Mesothelial cell of epicardium (in vitro differentiated cells): ENCODE measurements at regions not wholly inside any gene's neighbourhood (a gene's known extent, or its start where the extent isn't known, plus 50 kb on each side); places are given as distances from the start of the nearest gene placed in this dataset.
"Not testable (repeated sequence)": the region's sequence is repeated elsewhere in the genome, so short reads cannot be mapped to it uniquely, and the experiment has no call there.

Experiments used
- DNase-seq, 2 experiments: peaks; one replicate each; pipeline ENCODE4 v3.0.0; 2021; ENCODE audit warnings: low spot score in 2 of 2; ENCODE audit not compliant: unreplicated experiment in 2 of 2
- H3K27ac Mint-ChIP-seq: 2 replicates; pipeline ENCODE4 v1.8.0; 2021; ENCODE audit warnings: mixed read lengths
- H3K27me3 Mint-ChIP-seq: 2 replicates; pipeline ENCODE4 v1.8.0; 2021; ENCODE audit warnings: low read depth, mixed read lengths
- H3K36me3 Mint-ChIP-seq: 2 replicates; pipeline ENCODE4 v1.8.0; 2021; ENCODE audit warnings: mixed read lengths
- H3K4me1 Mint-ChIP-seq: 2 replicates; pipeline ENCODE4 v1.8.0; 2021; ENCODE audit warnings: mixed read lengths
- H3K4me3 Mint-ChIP-seq: 2 replicates; pipeline ENCODE4 v1.8.0; 2021; ENCODE audit warnings: mild to moderate bottlenecking, moderate library complexity, mixed read lengths
- H3K9me3 Mint-ChIP-seq: 2 replicates; pipeline ENCODE4 v1.8.0; 2021; ENCODE audit warnings: mixed read lengths
- TF ChIP-seq, protein P1 (sequence below): fragments of 200-600 bp; sonication (generic); IDR thresholded peaks from one replicate; pipeline ENCODE4 v1.5.0; 2021; ENCODE audit warnings: antibody characterized with exemption; ENCODE audit not compliant: unreplicated experiment

DNA sequence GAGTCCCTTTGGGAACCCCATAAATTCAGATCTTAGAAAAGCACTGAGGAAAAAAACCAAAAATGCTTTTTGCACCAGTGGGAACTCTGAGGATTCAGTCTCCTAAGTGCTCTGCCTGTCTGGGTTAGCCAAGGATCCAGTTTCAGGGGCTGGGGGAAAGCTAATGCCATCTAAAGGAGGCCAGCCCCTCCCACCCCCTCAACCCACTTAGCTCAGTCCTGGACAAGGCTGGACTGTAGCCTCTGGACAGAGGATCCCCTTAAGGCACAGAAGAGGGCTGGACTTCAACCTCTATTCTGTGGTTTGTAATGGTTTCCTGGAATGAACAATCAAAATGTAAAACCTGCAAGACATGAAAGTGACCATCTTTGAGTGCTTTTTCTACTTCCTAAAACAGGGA, 356.1 kb upstream of the ZFHX3 start:
- H3K27me3 Mint-ChIP-seq: peaks cover 7% of the 10 kb centered on the region
- no peaks in the 10 kb centered on the region for H3K9me3 Mint-ChIP-seq
- DNase-seq: no peak
- H3K4me1 Mint-ChIP-seq: peaks cover 9% of the 10 kb centered on the region
- H3K36me3 Mint-ChIP-seq: no peaks in the 10 kb centered on the region
- no peak overlapping the region for H3K27ac Mint-ChIP-seq
- H3K4me3 Mint-ChIP-seq: no peak overlapping the region
- TF ChIP-seq, protein P1, sequence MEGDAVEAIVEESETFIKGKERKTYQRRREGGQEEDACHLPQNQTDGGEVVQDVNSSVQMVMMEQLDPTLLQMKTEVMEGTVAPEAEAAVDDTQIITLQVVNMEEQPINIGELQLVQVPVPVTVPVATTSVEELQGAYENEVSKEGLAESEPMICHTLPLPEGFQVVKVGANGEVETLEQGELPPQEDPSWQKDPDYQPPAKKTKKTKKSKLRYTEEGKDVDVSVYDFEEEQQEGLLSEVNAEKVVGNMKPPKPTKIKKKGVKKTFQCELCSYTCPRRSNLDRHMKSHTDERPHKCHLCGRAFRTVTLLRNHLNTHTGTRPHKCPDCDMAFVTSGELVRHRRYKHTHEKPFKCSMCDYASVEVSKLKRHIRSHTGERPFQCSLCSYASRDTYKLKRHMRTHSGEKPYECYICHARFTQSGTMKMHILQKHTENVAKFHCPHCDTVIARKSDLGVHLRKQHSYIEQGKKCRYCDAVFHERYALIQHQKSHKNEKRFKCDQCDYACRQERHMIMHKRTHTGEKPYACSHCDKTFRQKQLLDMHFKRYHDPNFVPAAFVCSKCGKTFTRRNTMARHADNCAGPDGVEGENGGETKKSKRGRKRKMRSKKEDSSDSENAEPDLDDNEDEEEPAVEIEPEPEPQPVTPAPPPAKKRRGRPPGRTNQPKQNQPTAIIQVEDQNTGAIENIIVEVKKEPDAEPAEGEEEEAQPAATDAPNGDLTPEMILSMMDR: no peak

DNA sequence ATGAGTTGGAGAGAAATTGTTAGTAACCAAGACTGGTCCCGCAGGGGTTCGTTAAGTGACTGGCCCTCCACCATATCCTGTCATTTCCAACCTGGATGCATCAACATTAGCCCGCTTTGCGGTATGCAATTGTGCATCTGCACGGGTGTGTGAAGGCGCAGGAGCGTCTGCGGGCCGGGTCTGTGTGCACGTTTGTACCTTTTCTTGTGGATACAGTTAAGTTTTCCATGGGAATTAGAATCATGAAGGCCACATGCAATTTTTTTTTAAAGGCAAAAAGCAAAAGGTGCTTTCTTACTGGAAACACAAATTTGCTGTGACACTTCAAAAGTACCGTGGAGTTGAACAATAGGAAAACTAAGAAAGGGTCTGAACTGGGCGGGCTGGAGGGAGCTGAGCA, 355.4 kb upstream of the ZFHX3 start:
- no peak overlapping the region for H3K27ac Mint-ChIP-seq
- TF ChIP-seq, protein P1: no peak
- peaks cover 4% of the 10 kb centered on the region for H3K27me3 Mint-ChIP-seq
- H3K9me3 Mint-ChIP-seq: no peaks in the 10 kb centered on the region
- no peaks in the 10 kb centered on the region for H3K36me3 Mint-ChIP-seq
- peaks cover 9% of the 10 kb centered on the region for H3K4me1 Mint-ChIP-seq
- no peak for DNase-seq
- H3K4me3 Mint-ChIP-seq: no peak overlapping the region

DNA sequence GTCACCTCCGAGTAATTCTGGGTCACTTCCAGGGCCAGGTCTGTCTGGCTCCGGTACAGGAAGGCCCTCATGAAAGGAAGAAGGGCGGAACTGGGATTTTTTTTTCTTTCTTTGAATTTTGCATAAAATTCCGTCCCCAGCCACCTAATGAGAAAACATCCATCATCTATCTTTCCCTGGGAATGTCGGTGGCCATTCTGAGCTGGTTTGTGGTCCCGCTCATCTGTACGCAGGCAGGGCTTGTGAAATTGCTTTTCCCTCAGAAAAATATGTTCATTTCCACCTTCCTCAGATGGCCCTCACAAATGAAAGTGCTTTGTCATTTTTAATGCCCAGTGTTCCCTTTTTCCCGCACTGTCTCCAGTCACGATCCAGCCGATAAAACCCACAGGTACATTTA, 353.0 kb upstream of the ZFHX3 start:
- H3K27me3 Mint-ChIP-seq: no peaks in the 10 kb centered on the region
- H3K27ac Mint-ChIP-seq: no peak overlapping the region
- H3K36me3 Mint-ChIP-seq: no peaks in the 10 kb centered on the region
- peaks cover 7% of the 10 kb centered on the region for H3K9me3 Mint-ChIP-seq
- TF ChIP-seq, protein P1: no peak
- H3K4me3 Mint-ChIP-seq: no peak overlapping the region
- H3K4me1 Mint-ChIP-seq: peaks cover 9% of the 10 kb centered on the region
- DNase-seq: no peak

DNA sequence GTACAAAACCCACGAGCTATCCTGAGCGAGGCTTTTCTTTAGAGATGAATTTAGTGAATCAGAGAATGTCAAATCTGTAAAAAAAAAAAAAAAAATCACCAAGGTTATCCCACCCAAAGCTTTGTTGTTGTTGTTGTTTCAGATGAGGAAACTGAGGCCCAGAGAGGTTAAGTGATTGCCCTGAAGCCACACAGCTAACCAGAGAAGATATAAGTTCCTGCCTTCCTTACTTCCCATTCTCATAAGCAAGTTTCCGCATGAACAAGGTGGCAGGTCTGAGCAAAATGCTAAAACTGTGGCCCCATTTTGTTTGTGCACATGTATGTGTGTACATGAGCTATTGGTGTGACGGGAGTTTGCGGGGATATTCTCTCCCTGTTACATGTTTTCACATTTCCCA, 352.1 kb upstream of the ZFHX3 start:
- no peaks in the 10 kb centered on the region for H3K27me3 Mint-ChIP-seq
- TF ChIP-seq, protein P1: no peak
- no peak for DNase-seq
- no peak overlapping the region for H3K27ac Mint-ChIP-seq
- peaks cover 5% of the 10 kb centered on the region for H3K4me1 Mint-ChIP-seq
- peaks cover 7% of the 10 kb centered on the region for H3K9me3 Mint-ChIP-seq
- no peak overlapping the region for H3K4me3 Mint-ChIP-seq
- no peaks in the 10 kb centered on the region for H3K36me3 Mint-ChIP-seq

DNA sequence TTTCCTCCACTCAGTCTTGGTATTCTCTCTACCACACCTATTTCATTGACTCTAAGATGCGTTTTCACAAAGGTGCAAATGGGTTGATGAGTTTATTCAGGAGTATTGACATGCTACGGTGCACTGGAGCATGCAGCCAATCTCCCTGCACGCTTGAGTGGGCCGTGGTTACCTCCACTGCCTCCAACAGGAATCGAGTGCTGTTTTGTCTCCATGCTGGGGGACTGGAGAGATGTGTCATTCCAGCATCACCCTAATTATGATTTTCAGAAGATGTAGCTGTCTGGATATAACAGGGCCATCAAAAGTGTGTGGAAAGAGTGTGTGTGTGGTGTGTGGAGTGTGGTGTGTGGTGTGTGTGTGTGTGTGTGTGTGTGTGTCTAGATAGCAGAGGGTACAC, 351.6 kb upstream of the ZFHX3 start:
- no peak overlapping the region for H3K27ac Mint-ChIP-seq
- no peak for DNase-seq
- peaks cover 7% of the 10 kb centered on the region for H3K9me3 Mint-ChIP-seq
- no peaks in the 10 kb centered on the region for H3K36me3 Mint-ChIP-seq
- H3K4me3 Mint-ChIP-seq: no peak overlapping the region
- TF ChIP-seq, protein P1: no peak
- no peaks in the 10 kb centered on the region for H3K27me3 Mint-ChIP-seq
- no peaks in the 10 kb centered on the region for H3K4me1 Mint-ChIP-seq

DNA sequence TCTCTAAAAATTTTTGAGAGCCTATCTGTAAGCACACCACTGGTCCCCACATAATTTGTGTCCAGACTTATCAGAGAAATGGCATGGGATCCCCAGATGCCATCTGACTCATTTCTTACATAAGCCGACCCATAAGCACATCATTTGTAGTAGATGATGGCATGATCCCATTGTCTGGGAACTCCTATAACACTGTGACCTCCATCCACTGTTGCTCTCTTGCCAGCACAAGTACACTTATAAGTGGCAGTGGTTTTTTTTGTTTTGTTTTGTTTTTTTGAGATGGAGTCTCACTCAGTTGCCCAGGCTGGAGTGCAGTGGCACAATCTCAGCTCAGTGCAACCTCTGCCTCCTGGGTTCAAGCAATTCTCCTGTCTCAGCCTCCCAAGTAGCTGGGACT, 350.7 kb upstream of the ZFHX3 start:
- H3K4me3 Mint-ChIP-seq, H3K27ac Mint-ChIP-seq, H3K9me3 Mint-ChIP-seq, H3K4me1 Mint-ChIP-seq, H3K27me3 Mint-ChIP-seq, H3K36me3 Mint-ChIP-seq, DNase-seq: not testable (repeated sequence)
